GM19467 (cell line): ENCODE measurements at regions not wholly inside any gene's neighbourhood (a gene's known extent, or its start where the extent isn't known, plus 50 kb on each side); places are given as distances from the start of the nearest gene placed in this dataset.
"Not testable (repeated sequence)": the region's sequence is repeated elsewhere in the genome, so short reads cannot be mapped to it uniquely, and the experiment has no call there.

Source experiments
- ATAC-seq: cut with Tn5 transposase; IDR thresholded peaks from one replicate; pipeline ENCODE4 v1.9.1; 2021; ENCODE audit warnings: mild to moderate bottlenecking, moderate library complexity; ENCODE audit not compliant: unreplicated experiment

DNA sequence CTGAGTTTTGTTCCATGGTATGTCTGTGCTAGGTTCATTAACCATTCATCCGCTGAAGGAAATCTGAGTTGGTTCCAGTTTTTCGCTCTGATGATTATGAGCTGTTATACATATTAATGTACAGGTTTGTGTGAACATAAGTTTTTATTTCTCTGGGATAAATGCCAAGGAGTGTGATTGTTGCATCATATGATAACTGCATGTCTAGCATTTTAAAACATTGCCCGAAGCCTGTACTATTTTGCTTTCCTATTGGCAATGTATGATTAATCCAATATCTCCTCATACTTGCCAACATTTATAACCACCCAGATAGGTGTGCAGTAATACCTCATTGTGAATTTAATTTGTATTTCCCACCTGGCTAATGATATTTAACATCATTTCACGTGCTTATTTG is 322.7 kb downstream of the ZNF326 start:
- no peak for ATAC-seq

DNA sequence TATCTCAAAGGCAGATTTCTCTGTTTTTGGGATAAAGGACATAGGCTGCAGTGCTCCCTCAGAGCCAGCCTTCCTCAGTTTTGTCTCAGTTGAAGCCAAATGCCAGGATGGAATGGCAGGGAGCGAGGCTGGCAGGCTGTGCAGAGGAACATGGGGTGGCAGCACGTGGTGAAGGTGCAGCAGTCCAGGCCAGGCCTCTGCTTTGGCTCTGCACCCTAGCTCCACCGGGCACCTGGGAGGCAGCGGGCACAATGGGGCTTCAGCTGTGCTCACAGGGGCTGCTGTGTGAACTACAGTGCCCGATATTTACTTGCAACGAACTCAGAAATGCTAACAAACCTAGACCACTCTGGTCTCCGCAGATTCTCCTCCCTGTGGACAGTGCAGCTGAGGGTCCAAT is 319.6 kb downstream of the ZNF326 start:
- no peak for ATAC-seq

DNA sequence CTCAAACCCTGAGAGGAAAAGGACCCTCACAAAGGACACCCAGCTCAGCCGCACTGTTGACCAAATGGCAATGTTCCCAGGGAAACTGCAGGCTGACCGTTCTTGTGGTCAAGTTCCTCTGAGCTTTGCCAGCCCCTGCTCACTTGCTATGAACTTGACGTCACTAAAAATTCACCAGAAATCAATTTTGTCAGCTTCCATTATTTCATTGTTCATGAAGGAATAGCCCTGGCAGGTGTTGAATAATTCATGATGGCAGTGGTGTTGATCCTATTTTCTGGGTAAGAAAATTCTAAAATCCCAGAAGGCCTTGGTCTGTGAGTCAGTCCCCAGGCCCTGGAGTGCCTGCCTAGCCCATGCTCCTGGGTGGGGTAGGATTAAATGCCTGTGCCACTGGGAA is 318.9 kb downstream of the ZNF326 start:
- no peak for ATAC-seq

DNA sequence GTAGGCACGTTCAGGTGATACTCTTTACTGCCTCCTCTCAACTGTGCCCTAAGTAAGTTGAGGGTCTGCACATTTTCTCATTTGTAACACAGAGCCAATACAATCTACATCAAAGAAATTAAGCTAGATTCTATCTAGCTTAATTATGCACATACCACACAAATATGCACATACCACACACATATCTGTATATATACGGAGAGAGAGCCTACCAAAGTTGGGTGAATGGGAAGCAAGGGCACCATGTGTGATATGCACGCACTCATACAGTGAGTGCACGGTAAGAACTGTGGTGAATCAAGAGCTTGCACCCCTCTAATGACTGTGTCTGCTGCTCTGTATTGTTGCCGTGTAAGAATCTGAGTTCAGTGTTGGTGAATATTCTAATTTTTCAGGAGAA is 314.9 kb downstream of the ZNF326 start:
- no peak for ATAC-seq

DNA sequence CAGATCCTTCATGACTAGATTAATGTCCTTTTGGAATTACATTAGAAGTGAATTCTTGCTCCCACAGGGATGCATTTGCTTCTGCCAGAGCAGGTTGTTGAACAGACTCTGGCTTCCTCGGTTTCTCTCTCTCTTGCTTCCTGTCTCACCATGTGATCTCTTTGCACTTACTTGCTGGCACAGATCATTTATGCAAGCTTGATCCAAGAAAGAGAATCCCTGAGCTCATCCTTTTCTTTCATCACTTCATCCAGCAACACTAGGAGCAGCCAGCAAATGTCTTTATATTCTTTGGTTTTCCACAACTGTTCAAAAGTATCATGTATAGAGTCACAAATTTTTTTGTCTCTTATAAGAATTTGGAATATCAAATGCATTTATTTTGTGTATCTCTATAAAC is 313.5 kb downstream of the ZNF326 start:
- no peak for ATAC-seq

DNA sequence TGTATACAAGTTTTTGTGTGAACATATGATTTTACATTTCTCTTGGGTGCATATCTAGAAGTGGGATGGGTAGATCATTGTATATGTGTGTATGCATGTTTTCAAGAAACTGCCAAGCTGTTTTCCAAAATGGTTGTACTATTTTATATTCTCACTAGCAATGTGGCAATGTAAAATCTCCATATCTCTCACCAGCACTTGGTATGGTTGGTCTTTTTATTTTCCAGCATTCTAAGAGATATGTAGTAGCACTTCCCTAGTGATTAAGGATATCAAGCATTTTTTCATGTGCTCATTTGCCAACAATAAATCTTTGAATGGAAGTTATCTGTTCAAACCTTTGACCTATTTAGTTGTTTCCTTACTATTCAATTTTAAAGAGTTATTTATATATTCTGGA is 310.7 kb downstream of the ZNF326 start:
- no peak for ATAC-seq

DNA sequence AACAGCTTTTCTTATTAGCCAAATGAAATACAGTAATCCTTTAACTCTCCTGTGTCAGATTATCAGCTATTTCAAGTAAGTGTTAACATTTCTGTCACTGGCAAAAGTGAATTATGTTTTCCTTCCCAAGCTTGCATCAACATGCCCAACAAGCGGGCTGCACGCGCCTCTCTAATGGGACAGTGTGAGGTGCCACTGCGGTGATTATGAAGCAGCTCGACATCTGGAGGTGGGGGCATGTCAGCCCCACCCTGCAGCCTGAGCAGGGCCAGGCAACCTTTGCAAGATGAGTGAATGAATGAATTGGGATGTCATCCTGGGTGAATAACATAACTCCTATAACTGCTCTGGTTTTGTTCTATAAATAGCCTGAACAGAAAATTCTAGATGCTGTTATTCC is 301.4 kb downstream of the ZNF326 start:
- ATAC-seq, result no peak

DNA sequence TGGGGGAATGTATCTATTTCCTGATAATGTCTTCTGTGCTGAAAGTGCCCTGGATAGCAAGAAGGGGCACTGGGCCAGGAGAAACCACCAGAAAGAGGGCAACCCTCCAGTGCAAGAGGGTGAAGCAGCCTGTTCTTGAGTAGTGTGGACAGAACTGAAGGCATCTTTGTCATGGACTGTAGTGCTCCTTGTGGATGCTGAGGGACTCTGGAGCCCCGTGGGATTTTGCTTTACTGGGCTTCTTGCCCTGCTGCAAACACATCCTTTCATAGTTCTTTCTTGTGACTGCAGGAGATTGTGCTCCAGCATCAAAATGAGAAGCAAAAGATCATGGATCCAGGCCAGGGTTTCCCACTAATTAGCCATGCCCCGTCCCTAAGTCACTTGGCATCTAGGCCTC is 300.6 kb downstream of the ZNF326 start:
- ATAC-seq, result no peak

DNA sequence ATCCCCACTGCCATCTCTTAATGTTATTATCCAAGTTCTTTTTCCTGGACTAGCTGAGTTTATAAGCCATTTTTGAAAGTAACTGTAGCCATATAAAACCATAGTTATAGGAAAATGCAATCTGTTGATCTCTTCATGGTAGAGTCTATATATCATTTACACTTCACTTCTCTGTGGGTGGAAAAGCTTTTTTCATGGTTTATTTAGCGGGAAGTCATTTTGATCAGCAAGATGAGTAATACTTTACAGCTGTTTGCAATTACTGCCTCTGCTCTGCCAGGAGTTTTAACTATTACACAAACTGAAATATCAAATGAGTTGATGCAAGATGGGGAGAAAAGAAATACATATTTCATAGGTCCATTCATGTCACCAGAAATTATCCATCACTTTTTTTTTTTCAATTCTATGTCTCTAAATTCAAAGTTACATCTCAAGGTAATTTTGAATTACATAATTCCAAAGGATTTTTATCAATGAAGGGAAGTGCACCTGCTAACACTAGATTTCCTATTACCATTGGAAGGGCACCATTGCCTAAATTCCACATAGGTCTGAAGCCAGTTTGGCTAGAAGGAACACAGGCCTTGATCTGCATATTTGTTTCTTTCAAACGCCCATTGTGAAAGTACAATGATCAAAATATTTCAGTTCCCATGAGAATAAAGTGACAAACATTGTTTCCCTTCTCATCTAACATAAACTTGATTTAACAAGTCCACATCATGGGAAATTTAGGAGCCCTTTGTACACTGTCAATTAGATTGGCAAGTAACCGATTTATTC is 296.7 kb downstream of the ZNF326 start:
- ATAC-seq, result no peak

DNA sequence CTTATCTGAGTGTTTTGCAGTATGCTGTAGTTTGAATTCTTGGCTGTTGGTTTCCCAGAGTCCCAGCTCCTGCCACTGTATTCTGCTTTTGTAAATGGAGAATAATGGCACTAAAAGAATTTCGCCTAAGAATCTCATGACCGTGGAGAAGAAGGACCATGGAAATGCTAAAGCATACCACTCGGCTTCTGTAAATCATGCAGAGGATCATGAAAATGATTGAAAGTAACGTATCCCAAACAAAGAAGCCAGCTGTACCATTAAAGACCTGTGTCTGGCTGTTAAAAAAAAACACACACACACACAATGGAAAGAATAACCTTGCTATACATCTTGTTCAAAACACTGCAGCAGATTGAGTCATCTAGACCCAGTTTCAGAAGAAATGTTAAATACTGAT is 287.9 kb downstream of the ZNF326 start:
- no peak for ATAC-seq

DNA sequence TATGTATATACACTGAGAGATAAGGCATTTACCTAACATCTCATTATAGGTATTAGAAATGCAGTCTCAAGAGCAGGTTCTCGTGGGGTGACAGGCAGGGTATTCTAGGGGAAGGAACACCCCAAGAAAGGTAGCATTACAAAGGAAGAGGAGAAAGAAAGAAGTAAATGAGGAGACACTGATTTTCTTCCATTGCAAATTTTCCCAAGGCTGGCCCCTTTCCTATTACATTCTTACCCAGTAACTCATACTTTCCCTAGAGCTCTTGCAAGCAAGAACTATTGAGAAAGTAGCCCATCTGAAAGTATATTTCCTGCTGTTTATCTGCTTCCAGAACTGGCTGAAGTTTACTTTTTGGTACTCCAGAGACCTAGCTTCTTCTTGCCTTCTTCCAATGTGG is 287.0 kb downstream of the ZNF326 start:
- ATAC-seq, result not testable (repeated sequence)

DNA sequence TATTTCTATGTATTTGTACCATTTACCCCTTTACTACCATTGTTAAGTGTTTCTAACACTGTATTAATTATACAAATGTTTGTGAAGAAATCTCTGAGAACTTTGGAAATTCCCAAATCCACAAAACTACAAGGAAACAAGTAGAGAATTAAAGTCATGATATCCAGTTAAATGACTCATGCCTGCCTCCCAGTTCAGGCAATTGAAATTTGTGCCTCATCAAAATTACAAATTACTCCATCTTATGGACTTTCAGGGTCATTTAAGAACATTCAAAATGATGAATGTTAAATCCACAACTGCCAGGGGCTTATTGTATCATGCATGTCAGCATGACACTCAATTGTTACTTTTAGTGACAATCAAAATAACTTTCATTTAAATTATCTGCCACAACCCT is 282.4 kb downstream of the ZNF326 start:
- no peak for ATAC-seq

DNA sequence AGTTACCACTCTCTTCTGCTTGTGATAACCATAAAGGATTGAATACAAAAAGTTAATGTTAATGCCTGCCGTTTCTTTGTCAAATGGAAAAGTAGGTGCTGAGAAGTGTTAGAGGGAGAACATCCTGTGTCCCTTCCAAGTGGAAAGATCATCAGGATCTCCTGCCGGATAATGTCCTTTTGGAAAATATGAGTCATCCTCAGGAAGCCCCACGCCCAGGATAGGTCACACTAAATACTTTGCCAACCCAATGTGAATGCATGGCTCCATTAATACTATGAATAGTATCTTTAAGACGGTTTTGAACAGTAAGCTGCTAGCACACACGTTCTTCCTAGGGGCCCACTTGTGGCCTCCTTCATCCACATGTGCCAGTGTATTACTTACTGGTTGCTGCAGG is 279.5 kb downstream of the ZNF326 start:
- no peak for ATAC-seq

DNA sequence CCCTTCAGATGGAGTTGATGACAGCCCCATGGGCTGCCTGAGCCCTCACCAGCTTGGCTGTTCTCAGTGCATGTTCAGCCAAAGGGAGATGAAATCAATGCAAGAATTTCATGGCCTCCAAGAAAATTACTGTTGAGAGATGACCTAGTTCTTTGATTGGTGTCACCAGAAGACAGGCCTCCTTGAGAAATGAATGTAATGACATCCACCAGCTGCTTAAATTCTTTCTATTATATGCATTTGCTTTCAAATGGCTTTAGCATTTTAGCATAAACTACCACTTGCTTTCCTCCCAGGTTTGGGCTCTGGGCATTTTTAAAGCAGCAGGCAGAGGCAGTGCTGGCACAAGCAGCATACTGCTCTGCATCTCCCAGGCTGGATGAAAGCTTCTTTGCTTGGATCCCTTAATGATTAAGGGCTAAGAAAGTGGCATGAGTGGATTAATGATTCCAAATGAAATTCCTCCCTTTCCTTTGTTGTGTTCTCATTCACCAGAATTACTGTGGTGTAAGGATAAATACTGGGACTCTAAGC is 278.4 kb downstream of the ZNF326 start:
- no peak for ATAC-seq

DNA sequence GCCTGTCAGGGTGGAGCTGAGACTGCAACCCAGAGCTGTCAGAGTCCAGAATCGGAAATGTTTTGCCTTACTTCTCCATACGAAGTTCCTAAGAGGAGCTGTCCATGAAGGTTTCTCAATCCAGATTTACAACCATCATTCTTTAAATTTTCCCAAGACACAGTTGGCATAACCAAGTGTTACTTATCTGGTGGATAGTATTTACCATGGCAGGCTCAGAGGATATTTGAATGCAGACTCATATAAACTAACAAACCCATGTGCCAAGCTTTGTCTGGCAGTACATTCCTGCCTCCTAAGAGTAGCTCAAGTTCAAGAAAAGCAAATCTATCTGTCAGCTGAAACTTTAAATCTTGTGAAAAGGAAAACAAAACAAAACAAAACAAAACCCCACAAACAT is 267.9 kb downstream of the ZNF326 start:
- no peak for ATAC-seq

DNA sequence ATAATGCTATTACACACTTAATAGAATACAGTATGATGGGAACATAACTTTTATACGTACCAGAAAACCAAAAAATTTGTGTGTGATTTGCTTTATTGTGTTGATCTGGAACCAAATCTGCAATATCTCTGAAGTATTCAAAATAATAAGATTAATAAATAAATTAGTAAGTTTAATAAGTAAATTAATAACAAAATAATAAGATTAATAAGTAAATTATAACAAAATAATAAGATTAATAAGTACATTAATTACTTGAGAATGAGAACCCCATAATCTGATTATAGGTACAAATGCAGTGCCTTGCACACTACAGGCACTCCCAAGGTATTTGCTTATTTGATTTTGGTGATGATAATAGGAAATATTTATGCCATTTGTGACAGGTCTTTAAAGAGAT is 267.4 kb downstream of the ZNF326 start:
- no peak for ATAC-seq

DNA sequence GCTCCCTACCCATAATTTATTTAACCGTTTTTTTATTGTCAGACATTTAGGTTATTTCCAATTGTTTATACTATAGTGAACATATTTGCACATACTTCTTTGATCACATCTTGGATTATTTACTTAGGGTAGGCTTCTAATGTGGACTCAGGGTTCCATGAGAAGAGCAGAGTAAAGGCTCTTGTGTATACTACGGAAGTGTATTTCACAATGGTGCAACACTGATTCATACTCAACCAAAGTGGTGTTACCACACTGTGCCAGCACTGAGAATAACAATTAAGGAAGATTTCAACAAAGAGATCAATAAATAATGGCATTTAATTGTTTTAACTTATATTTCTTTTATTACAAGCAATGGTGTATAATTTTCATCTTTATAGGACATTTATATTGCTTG is 251.2 kb downstream of the ZNF326 start:
- no peak for ATAC-seq

DNA sequence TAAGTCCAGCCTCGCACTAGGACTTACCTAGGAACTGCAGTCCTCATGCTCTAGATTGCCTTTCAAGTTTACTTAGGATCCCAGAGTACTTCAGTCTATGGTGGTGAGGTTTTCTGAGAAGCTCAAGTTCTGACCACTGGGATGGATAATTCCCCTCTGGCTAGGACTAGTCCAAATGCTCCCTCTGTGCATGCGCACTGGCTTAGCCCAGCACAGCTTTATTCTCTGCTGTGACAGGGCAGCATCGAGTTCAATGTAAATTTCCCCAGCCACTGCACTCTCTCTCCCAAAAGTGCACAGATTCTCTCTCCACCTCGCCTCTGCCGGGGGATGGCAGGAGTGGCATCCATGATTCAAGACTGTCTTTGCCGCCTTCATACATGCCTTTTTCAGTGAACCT is 241.6 kb downstream of the ZNF326 start:
- ATAC-seq, result no peak

DNA sequence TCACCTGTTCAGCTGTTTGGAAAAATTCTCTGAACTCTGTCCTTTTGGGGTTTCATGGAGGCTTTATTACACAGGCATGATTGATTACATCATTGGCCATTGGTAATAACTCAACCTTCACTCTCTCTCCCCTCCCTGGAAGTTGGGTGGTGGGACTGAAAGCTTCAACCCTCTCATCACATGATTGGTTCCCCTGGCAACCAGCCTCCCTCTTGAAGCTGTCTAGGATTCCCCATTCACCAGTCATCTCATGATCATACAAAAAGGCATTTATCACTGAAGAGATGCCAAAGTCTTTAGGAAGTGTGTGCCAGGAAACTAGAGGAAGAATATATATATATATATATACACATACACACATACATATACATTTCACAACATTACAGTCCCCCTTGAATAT is 228.5 kb downstream of the ZNF326 start:
- no peak for ATAC-seq

DNA sequence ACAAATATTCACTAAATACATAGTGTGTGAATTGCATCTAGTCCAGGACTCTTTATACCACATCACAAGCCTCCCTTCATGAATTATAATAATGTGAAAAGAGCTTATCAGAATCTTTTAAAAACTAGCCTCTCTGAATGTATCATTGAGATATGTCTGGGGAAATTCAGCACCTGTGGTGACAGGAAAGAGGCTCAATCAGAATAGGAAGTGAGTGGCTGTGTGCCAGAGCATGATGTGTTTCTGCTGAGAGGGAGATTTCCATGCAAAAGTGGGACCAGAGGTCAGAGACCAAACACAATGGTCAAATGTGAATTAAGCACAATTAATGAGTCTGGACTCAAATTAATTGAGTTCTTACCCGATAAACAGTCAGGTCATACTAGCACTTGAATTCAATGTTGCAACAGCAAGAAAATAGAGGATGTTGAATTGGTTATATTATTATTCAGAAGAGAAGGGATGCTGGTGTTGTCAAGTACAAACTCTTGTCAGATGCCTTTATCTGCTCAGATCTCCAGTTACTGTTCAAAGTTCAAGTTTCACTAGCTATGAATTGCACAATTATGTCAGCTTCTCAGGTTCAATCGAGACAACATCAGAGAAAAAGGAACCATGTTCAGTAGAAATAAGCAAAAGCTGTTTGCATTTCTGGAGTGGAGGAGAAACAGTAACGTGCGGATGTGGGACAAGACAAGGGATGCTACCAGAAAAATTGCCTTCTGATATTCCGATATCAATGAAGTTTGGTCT is 226.2 kb downstream of the ZNF326 start:
- ATAC-seq, result no peak

DNA sequence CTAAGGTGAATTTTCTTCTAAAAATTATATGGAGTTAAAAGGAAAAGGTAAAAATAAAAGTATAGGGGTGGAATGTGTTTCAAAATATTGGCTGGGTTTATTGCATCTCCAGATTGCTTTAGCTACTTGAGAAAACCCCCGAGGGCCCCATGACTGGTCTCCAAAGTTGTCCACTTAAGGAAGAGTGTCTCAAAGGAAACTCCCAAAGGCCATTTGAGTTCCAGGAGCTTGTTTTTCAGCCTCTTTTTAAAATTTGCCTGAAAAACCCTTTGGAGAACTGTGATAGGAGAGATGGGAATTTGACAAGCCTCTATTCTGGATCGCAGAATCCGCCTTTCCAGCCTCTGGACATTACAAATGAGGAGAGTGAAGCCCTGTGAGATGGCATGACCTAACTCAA is 225.6 kb downstream of the ZNF326 start:
- no peak for ATAC-seq

DNA sequence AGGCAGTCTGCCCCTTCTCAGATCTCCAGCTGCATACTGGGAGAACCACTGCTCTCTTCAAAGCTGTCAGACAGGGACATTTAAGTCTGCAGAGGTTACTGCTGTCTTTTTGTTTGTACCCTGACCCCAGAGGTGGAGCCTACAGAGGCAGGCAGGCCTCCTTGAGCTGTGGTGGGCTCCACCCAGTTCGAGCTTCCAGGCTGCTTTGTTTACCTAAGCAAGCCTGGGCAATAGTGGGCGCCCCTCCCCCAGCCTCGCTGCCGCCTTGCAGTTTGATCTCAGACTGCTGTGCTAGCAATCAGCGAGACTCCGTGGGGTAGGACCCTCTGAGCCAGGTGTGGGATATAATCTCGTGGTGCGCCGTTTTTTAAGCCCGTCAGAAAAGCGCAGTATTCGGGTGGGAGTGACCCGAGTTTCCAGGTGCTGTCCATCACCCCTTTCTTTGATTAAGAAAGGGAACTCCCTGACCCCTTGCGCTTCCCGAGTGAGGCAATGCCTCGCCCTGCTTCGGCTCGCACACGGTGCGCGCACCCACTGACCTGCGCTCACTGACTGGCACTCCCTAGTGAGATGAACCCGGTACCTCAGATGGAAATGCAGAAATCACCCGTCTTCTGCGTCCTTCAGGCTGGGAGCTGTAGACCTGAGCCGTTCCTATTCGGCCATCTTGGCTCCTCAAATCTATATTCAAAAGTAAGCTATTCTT is 224.4 kb downstream of the ZNF326 start:
- ATAC-seq, result not testable (repeated sequence)
